HG03108 (cell line): ENCODE measurements at regions not wholly inside any gene's neighbourhood (a gene's known extent, or its start where the extent isn't known, plus 50 kb on each side); places are given as distances from the start of the nearest gene placed in this dataset.

Source experiments
- ATAC-seq: cut with Tn5 transposase; IDR thresholded peaks from one replicate; pipeline ENCODE4 v1.9.1; 2021; ENCODE audit warnings: moderate library complexity; ENCODE audit not compliant: unreplicated experiment

- ATAC-seq: no peak
Measured at GRCh38 chr14:98366429-98366828, 905.6 kb downstream of the BCL11B start.

GRCh38 chr14:98368221-98368620 is 903.8 kb downstream of the BCL11B start:
- no peak for ATAC-seq

- ATAC-seq: no peak
Measured at GRCh38 chr14:98368916-98369315, 903.1 kb downstream of the BCL11B start.

GRCh38 chr14:98369344-98369743 is 902.7 kb downstream of the BCL11B start:
- no peak for ATAC-seq

- ATAC-seq: no peak
Measured at GRCh38 chr14:98370352-98370751, 901.6 kb downstream of the BCL11B start.

GRCh38 chr14:98371141-98371540 is 900.9 kb downstream of the BCL11B start:
- ATAC-seq: no peak

- no peak for ATAC-seq
Measured at GRCh38 chr14:98374136-98374535, 897.9 kb downstream of the BCL11B start.

- no peak for ATAC-seq
Measured at GRCh38 chr14:98375566-98375965, 896.4 kb downstream of the BCL11B start.

GRCh38 chr14:98379830-98380229 is 892.2 kb downstream of the BCL11B start:
- no peak for ATAC-seq

- no peak for ATAC-seq
Measured at GRCh38 chr14:98382662-98383061, 889.3 kb downstream of the BCL11B start.

- no peak for ATAC-seq
Measured at GRCh38 chr14:98385851-98386250, 886.1 kb downstream of the BCL11B start.

GRCh38 chr14:98391061-98391460 is 880.9 kb downstream of the BCL11B start:
- no peak for ATAC-seq

- ATAC-seq: no peak
Measured at GRCh38 chr14:98393527-98393926, 878.5 kb downstream of the BCL11B start.

- no peak for ATAC-seq
Measured at GRCh38 chr14:98404811-98405210, 867.2 kb downstream of the BCL11B start.

GRCh38 chr14:98408024-98408555 is 863.9 kb downstream of the BCL11B start:
- ATAC-seq: no peak

GRCh38 chr14:98408713-98409112 is 863.3 kb downstream of the BCL11B start:
- ATAC-seq: no peak

GRCh38 chr14:98411154-98411553 is 860.8 kb downstream of the BCL11B start:
- ATAC-seq: no peak

GRCh38 chr14:98412431-98412830 is 859.6 kb downstream of the BCL11B start:
- ATAC-seq: no peak

GRCh38 chr14:98415766-98416165 is 856.2 kb downstream of the BCL11B start:
- ATAC-seq: no peak

GRCh38 chr14:98417001-98417400 is 855.0 kb downstream of the BCL11B start:
- ATAC-seq: no peak

GRCh38 chr14:98428483-98428994 is 843.5 kb downstream of the BCL11B start:
- ATAC-seq: no peak

- no peak for ATAC-seq
Measured at GRCh38 chr14:98433436-98433835, 838.6 kb downstream of the BCL11B start.

- ATAC-seq: no peak
Measured at GRCh38 chr14:98437113-98437512, 834.9 kb downstream of the BCL11B start.
